COLO668 (cell line): ENCODE measurements at regions not wholly inside any gene's neighbourhood (a gene's known extent, or its start where the extent isn't known, plus 50 kb on each side); places are given as distances from the start of the nearest gene placed in this dataset.

ENCODE experiments used
- DNase-seq: peaks from one replicate; lab custom pipeline; 2025; ENCODE audit not compliant: unreplicated experiment; lab: John Stamatoyannopoulos, UW

GRCh38 chr12:87280356-87280755 lies 748.8 kb downstream of the C12orf50 start:
- no peak for DNase-seq

GRCh38 chr12:87274594-87275245 lies 754.5 kb downstream of the C12orf50 start:
- DNase-seq, result no peak

GRCh38 chr12:87272851-87273250 lies 756.4 kb downstream of the C12orf50 start:
- no peak for DNase-seq

- DNase-seq, result no peak
These were observed 758.3 kb downstream of the C12orf50 start for GRCh38 chr12:87270919-87271318.

- no peak for DNase-seq
These were observed 762.9 kb downstream of the C12orf50 start for GRCh38 chr12:87266305-87266704.

- DNase-seq, result no peak
These were observed 769.8 kb downstream of the C12orf50 start for GRCh38 chr12:87259391-87259790.

- DNase-seq, result no peak
These were observed 774.7 kb downstream of the C12orf50 start for GRCh38 chr12:87254381-87255030.

GRCh38 chr12:87253157-87253556 lies 776.0 kb downstream of the C12orf50 start:
- no peak for DNase-seq

GRCh38 chr12:87246726-87247125 lies 782.5 kb downstream of the C12orf50 start:
- no peak for DNase-seq

GRCh38 chr12:87238466-87238865 lies 790.7 kb downstream of the C12orf50 start:
- DNase-seq, result no peak

- no peak for DNase-seq
These were observed 794.3 kb downstream of the C12orf50 start for GRCh38 chr12:87234898-87235297.

- no peak for DNase-seq
These were observed 795.5 kb downstream of the C12orf50 start for GRCh38 chr12:87233671-87234070.

GRCh38 chr12:87231818-87232217 lies 797.4 kb downstream of the C12orf50 start:
- no peak for DNase-seq

- DNase-seq, result no peak
These were observed 798.8 kb downstream of the C12orf50 start for GRCh38 chr12:87230441-87230840.

- DNase-seq, result no peak
These were observed 802.0 kb downstream of the C12orf50 start for GRCh38 chr12:87227162-87227561.

- no peak for DNase-seq
These were observed 811.7 kb downstream of the C12orf50 start for GRCh38 chr12:87217491-87217890.

GRCh38 chr12:87216436-87216835 lies 812.8 kb downstream of the C12orf50 start:
- DNase-seq, result no peak

GRCh38 chr12:87202189-87202588 lies 827.0 kb downstream of the C12orf50 start:
- DNase-seq, result no peak

GRCh38 chr12:87201598-87201997 lies 827.6 kb downstream of the C12orf50 start:
- no peak for DNase-seq

- DNase-seq, result no peak
These were observed 828.8 kb downstream of the C12orf50 start for GRCh38 chr12:87200289-87200979.

- DNase-seq, result no peak
These were observed 831.0 kb downstream of the C12orf50 start for GRCh38 chr12:87198181-87198580.

- no peak for DNase-seq
These were observed 832.9 kb downstream of the C12orf50 start for GRCh38 chr12:87196321-87196720.
